T-helper 2 cell treated with Interferon-gamma antibody and Interleukin-4, amounts not matched to agents 100 ng/mL and 5 ng/mL, for 36 hours (primary cell): ENCODE measurements at regions not wholly inside any gene's neighbourhood (a gene's known extent, or its start where the extent isn't known, plus 50 kb on each side); places are given as distances from the start of the nearest gene placed in this dataset.

Experiments used
- intact Hi-C: fragments of 100-400 bp; cut with micrococcal nuclease; formaldehyde crosslinking; loops from one replicate; pipeline ENCODE4 v1.15.1; 2023

- intact Hi-C loops = no loop called here
Measured at GRCh38 chr21:27833298-27833697, 866.4 kb upstream of the ADAMTS5 start.

- intact Hi-C loops = no loop called here
Measured at GRCh38 chr21:27831816-27832569, 865.1 kb upstream of the ADAMTS5 start.

DNA sequence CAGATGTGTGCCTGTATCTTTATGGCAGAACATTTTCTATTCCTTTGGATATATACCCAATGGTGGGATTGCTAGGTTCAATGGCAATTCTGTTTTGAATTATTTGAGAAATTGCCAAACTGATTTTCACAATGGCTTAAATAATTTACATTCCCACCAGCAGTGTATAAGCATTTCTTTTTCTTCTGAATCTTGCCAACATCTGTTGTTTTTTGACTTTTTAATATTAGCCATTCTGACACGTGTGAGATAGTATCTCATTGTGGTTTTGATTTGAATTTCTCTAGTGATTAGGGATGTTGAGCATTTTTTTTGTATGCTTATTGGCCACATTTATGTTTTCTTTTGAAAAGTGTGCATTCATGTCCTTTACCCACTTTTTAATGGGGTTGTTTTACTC, 864.3 kb upstream of the ADAMTS5 start:
- intact Hi-C loops = no loop called here

GRCh38 chr21:27827972-27828371, 861.1 kb upstream of the ADAMTS5 start:
- intact Hi-C loops = no loop called here

GRCh38 chr21:27825035-27825434, 858.1 kb upstream of the ADAMTS5 start:
- intact Hi-C loops = no loop called here

GRCh38 chr21:27823652-27824201, 856.8 kb upstream of the ADAMTS5 start:
- intact Hi-C loops = no loop called here

DNA sequence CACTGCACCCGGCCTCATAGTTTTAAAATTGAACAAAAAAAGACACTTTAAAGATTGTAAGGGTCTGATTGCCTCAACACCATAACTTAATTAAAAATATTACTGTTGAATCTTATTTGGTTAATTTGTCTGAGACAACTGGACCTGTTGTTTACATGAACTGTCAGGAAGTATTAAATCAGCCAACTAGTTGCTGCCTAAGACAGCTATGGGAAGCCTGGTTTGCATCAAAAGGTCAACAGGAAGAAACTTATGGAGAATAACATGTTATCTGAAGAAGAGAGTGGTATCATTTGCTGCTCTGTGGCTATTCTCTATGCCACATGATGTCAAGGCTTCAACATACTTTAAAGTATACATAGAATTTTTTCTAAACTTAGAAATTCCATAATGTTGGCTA, 853.5 kb upstream of the ADAMTS5 start:
- intact Hi-C loops = no loop called here

- intact Hi-C loops = no loop called here
Measured at GRCh38 chr21:27819299-27819698, 852.4 kb upstream of the ADAMTS5 start.

DNA sequence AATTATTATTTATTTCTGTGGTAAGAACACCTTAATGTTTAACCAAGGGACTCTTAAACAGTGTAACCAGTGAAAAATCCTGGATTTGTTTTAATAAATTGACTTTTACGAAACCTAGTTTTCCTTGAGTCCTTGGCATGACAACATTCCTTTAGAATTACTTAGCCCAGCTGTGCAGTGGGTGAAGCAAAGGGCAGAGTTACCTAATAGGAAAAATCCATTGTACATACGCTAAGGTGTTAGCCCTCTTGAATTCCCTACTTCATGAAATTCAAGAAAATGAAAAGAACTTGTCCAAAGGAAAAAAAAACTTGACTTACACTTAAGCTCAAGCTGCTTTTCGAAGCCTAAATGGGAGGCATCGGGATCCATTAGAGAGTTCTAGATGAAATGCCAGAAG, 852.0 kb upstream of the ADAMTS5 start:
- intact Hi-C loops = no loop called here

DNA sequence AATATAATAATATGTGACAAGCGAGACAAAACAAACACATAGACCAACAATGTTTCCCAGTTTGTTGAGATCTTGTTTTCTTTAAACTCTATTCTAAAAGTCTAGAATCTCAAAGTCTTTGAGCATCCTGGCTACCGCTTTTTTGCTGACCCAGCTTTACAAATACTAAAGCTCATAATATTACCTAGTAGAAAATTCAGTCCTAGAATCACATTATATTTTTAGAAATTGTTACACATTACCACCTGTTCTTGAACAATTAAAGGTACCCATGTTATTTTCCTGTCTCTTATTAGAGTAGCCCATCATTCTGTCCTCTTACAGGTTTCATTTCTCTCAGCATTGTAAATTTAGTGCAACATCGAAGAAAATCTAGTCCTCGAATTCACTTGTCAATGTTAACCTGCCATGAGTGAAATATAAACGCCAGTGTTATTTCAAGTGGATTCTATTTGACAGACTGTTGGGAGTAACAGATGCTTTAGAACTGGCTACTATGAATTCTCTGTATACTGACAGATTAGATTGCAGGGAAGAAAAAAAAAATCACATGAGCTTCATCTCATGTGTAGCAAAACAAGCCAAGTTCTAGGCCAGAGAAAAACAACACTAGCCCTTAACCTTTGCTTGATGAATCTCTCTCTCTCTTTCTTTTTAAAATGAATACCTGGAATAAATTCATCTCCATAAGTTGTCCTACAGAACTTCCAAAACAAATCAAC, 851.2 kb upstream of the ADAMTS5 start:
- intact Hi-C loops = no loop called here

DNA sequence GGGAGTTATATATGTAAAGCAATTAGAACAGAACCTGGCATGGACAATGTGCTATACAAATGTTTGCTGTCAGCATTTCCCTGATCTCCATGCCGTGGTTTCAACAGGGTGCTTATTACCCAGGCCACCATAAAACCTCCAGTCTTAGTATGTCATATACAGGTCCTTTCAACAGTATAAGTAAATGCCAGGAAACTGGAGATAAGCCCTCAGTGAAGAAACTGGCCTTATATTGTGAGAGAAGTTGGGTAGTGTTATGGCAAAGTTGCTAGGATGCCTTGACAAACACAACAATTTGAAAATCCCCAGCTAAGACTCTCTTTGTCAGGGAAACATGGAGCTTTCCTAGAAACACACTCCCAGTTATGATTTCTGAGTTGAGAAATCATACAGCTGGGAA, 850.2 kb upstream of the ADAMTS5 start:
- intact Hi-C loops = no loop called here

DNA sequence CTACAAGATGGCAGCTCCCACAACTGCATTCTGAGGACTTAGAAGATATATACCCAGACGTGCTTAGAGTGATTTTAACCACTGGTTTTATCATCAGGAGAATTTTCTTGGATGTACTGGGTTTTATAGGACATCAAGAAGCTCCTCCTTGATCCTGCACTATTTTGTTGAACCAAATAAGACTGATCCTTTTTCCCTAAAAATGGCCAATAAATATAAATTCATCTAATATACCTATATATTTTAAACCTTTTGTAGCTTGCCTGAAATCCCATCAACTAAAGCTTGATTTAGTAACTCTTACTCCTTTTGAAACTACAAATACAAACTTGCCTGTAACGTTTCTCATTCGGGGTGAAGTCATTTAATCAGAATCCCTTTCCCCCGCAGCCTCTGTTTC, 849.4 kb upstream of the ADAMTS5 start:
- intact Hi-C loops = no loop called here

DNA sequence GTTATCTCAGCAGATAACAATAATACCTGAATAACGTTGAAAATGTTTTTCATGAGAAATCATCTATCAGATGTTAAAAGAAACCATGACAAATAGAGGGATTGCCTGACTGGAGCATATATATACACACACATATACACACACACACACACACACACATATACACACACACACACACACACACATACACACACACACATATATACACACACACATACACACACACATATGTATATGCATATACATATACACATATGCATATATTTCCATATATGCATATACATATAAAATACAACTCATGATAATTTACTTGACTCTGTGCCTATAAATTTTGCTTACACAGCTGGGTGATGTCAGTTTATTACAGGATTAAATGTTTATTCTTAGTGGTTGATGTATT, 847.3 kb upstream of the ADAMTS5 start:
- intact Hi-C loops = no loop called here

DNA sequence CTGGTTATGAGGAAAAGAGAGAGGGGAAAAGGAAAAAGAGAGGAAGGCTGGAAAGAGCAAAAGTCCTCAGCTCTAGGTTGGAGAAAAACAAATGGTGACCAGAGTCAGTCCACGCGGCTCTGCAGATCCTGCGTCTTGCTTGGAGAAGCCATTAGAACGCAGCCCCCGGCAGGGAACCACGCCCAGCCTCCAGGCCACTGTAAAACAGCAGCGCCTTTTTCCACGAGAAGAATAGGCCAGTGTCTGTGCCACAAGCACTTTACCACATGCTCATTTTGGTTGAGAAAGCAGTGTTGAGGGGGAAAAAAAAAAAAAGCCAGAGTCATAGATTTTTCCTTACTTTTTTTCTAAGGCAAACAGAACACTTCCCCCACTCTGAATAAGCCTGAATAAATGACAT, 846.9 kb upstream of the ADAMTS5 start:
- intact Hi-C loops = no loop called here

- intact Hi-C loops = no loop called here
Measured at GRCh38 chr21:27813344-27813743, 846.5 kb upstream of the ADAMTS5 start.

- intact Hi-C loops = no loop called here
Measured at GRCh38 chr21:27812279-27812678, 845.4 kb upstream of the ADAMTS5 start.

DNA sequence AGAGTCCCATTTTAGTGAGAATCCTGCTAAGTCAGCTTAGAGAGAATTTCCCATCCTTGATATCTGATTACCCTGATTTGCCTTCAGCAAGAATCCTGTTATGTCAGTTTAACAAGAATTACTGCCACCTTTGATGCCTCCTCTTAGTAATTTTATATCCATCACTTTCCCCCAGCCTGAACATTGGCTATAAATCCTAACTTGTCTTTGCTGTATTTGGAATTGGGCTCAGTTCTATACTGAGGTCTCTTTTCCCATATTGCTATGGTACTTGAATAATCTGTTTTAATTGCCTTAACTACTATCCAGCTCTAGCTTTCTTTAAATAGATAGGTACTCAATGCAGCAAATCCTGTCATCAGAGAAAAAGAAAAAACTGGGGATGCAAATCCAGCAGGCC, 842.0 kb upstream of the ADAMTS5 start:
- intact Hi-C loops = no loop called here

- intact Hi-C loops = no loop called here
Measured at GRCh38 chr21:27807596-27807995, 840.7 kb upstream of the ADAMTS5 start.

- intact Hi-C loops = no loop called here
Measured at GRCh38 chr21:27806281-27806680, 839.4 kb upstream of the ADAMTS5 start.

DNA sequence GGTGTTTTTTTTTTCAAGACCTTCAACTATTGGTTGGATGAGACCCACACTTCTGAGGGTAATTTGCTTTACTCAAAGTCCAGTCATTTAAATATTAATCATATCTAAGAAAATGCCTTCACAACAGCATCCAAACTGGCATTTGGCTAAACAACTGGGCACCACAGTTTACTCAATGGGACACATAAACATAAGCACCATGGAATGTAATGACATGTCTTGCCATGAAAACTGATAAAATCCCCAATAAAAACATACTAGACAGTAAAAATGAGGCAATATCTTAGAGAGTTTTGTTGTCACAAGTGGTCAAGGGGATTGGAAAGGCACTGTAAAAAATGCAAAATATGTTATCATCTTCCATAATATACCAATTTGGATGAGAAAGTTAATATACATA, 838.8 kb upstream of the ADAMTS5 start:
- intact Hi-C loops = no loop called here

DNA sequence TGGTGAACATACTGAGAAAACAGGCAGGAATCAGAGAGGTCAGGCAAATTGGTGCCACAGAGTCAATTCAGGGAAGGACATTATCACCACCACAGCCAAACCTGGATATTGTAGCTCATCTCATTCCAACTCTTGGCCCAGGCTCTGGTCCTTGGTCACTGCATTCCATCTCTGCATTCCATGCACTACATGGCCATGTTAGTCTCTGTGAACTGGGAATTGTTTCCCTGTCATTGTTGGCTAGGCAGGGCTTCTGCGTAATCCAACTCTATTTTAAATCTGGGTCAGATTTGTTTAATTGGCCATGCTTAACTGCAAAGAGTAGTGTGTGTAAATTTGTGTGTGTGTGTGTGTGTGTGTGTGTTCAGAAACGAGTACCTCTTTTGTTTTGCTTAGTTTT, 837.6 kb upstream of the ADAMTS5 start:
- intact Hi-C loops = no loop called here

- intact Hi-C loops = loop anchor here (1.0 kb wide), 1 partner anchor 954 kb away; no protein-coding TSS in a partner anchor
Measured at GRCh38 chr21:27803571-27803970, 836.7 kb upstream of the ADAMTS5 start.
